ENCODE measurements at regions not wholly inside any gene's neighbourhood (a gene's known extent, or its start where the extent isn't known, plus 50 kb on each side); places are given as distances from the start of the nearest gene placed in this dataset.

GRCh38 chr10:78550716-78551115, 517.1 kb downstream of the RPS24 start:
- H3K4me1 Mint-ChIP-seq (ENCODE audit: unreplicated experiment): peaks cover 11% of the 10 kb centered on the region

GRCh38 chr10:78551184-78552005, 517.4 kb upstream of the ZMIZ1 start:
- Mint-ChIP-seq H3K27me3 (ENCODE audit: unreplicated experiment) (peaks cover 76% of the 10 kb centered on the region), H3K36me3 (ENCODE audit: unreplicated experiment) (no peaks in the 10 kb centered on the region), H3K4me3 (ENCODE audit: unreplicated experiment) (no peak overlapping the region), H3K27ac (ENCODE audit: unreplicated experiment) (no peak overlapping the region), H3K9me3 (ENCODE audit: unreplicated experiment) (no peaks in the 10 kb centered on the region), H3K4me1 (ENCODE audit: unreplicated experiment) (peaks cover 11% of the 10 kb centered on the region)
- no peak for DNase-seq (ENCODE audit: extremely low spot score, unreplicated experiment)
- TF ChIP-seq CTCF (IDR thresholded peaks at IDR 0.05): no peak

More at GRCh38 chr10:78550716-78551115, 517.1 kb downstream of the RPS24 start:
- Mint-ChIP-seq H3K27ac (ENCODE audit: unreplicated experiment) (no peak overlapping the region), H3K4me3 (ENCODE audit: unreplicated experiment) (no peak overlapping the region), H3K9me3 (ENCODE audit: unreplicated experiment) (no peaks in the 10 kb centered on the region), H3K27me3 (ENCODE audit: unreplicated experiment) (peaks cover 77% of the 10 kb centered on the region), H3K36me3 (ENCODE audit: unreplicated experiment) (no peaks in the 10 kb centered on the region)
- no peak for DNase-seq (ENCODE audit: extremely low spot score, unreplicated experiment)
- TF ChIP-seq CTCF (IDR thresholded peaks at IDR 0.05): no peak

GRCh38 chr10:78552261-78552811, 516.4 kb upstream of the ZMIZ1 start:
- no peak for TF ChIP-seq CTCF (IDR thresholded peaks at IDR 0.05)
- Mint-ChIP-seq H3K27me3 (ENCODE audit: unreplicated experiment) (peaks cover 78% of the 10 kb centered on the region), H3K27ac (ENCODE audit: unreplicated experiment) (peak overlapping the region; percentile 54), H3K4me1 (ENCODE audit: unreplicated experiment) (peaks cover 11% of the 10 kb centered on the region), H3K36me3 (ENCODE audit: unreplicated experiment) (no peaks in the 10 kb centered on the region), H3K9me3 (ENCODE audit: unreplicated experiment) (no peaks in the 10 kb centered on the region), H3K4me3 (ENCODE audit: unreplicated experiment) (no peak overlapping the region)
- no peak for DNase-seq (ENCODE audit: extremely low spot score, unreplicated experiment)

GRCh38 chr10:78553792-78554191, 515.0 kb upstream of the ZMIZ1 start:
- no peak for DNase-seq (ENCODE audit: extremely low spot score, unreplicated experiment)
- no peak overlapping the region for H3K4me3 Mint-ChIP-seq (ENCODE audit: unreplicated experiment)
- TF ChIP-seq CTCF (IDR thresholded peaks at IDR 0.05): no peak
- no peaks in the 10 kb centered on the region for H3K9me3 Mint-ChIP-seq (ENCODE audit: unreplicated experiment)
- peaks cover 11% of the 10 kb centered on the region for H3K4me1 Mint-ChIP-seq (ENCODE audit: unreplicated experiment)
- H3K36me3 Mint-ChIP-seq (ENCODE audit: unreplicated experiment): no peaks in the 10 kb centered on the region
- H3K27me3 Mint-ChIP-seq (ENCODE audit: unreplicated experiment): peaks cover 65% of the 10 kb centered on the region
- no peak overlapping the region for H3K27ac Mint-ChIP-seq (ENCODE audit: unreplicated experiment)

GRCh38 chr10:78555128-78555527, 513.6 kb upstream of the ZMIZ1 start:
- Mint-ChIP-seq H3K36me3 (ENCODE audit: unreplicated experiment) (no peaks in the 10 kb centered on the region), H3K4me1 (ENCODE audit: unreplicated experiment) (peaks cover 11% of the 10 kb centered on the region), H3K4me3 (ENCODE audit: unreplicated experiment) (no peak overlapping the region), H3K9me3 (ENCODE audit: unreplicated experiment) (no peaks in the 10 kb centered on the region), H3K27ac (ENCODE audit: unreplicated experiment) (no peak overlapping the region), H3K27me3 (ENCODE audit: unreplicated experiment) (peaks cover 60% of the 10 kb centered on the region)
- no peak for DNase-seq (ENCODE audit: extremely low spot score, unreplicated experiment)
- TF ChIP-seq CTCF (IDR thresholded peaks at IDR 0.05): no peak
